Mammary epithelial cell (primary cell): ENCODE measurements at regions not wholly inside any gene's neighbourhood (a gene's known extent, or its start where the extent isn't known, plus 50 kb on each side); places are given as distances from the start of the nearest gene placed in this dataset.

Experiments used
- CTCF ChIP-seq, 2 donors: IDR thresholded peaks in 1 of 2; conservative IDR thresholded peaks in 1 of 2; 2 replicates each; pipeline ENCODE4 v1.5.1; 2011 to 2012; ENCODE audit warnings: inconsistent platforms in 2 of 2, low read length in 2 of 2, mild to moderate bottlenecking in 2 of 2, control low read depth in 1 of 2, low read depth in 1 of 2; ENCODE audit not compliant: insufficient read depth in 1 of 2; ENCODE audit errors: extremely low read depth in 1 of 2
- EZH2 ChIP-seq: IDR thresholded peaks from 2 replicates; pipeline ENCODE4 v1.6.1; 2012; ENCODE audit warnings: low read length, inconsistent platforms, borderline replicate concordance

- TF ChIP-seq EZH2 (no peak), CTCF (conservative IDR thresholded peaks at IDR 0.05 in 1 of 2, IDR thresholded peaks at IDR 0.05 in 1 of 2; ENCODE audit: extremely low read depth in 1 of 2, insufficient read depth in 1 of 2, low read depth in 1 of 2, low read length in 2 of 2) (peak; percentile 72 to 80)
Measured at GRCh38 chr20:6583134-6583738, 184.2 kb upstream of the BMP2 start.
